H1 (cell line): ENCODE measurements at regions not wholly inside any gene's neighbourhood (a gene's known extent, or its start where the extent isn't known, plus 50 kb on each side); places are given as distances from the start of the nearest gene placed in this dataset.

ENCODE experiments used
- CTCF ChIP-seq, 3 experiments: IDR thresholded peaks; 1 replicate in 2 of 3; 2 replicates in 1 of 3; pipeline versions ENCODE4 v1.5.1 to v1.6.1; 2011; ENCODE audit warnings: low read length in 3 of 3, mild to moderate bottlenecking in 3 of 3, inconsistent platforms in 2 of 3, low read depth in 1 of 3, moderate library complexity in 1 of 3; ENCODE audit not compliant: insufficient read depth in 1 of 3; ENCODE audit errors: control extremely low read depth in 1 of 3

- peak in 1 of 3 experiments; percentile 51; a peak in 1 of 4 replicates for TF ChIP-seq CTCF (IDR thresholded peaks at IDR 0.05; ENCODE audit: control extremely low read depth in 1 of 3, insufficient read depth in 1 of 3, low read depth in 1 of 3, low read length in 3 of 3)
- TF ChIP-seq, all 59 proteins: peak for 2
Measured at GRCh38 chr2:183248866-183249567, 124.8 kb downstream of the NUP35 start (continued).
